Cardiac fibroblast (primary cell): ENCODE measurements at regions not wholly inside any gene's neighbourhood (a gene's known extent, or its start where the extent isn't known, plus 50 kb on each side); places are given as distances from the start of the nearest gene placed in this dataset.

Experiments
- DNase-seq, 2 donors: peaks; one replicate each; pipeline versions ENCODE4 v3.0.0 to v3.0.0-alpha.2; 2010; ENCODE audit warnings: low read depth in 2 of 2
- H3K4me3 ChIP-seq, 2 donors: replicated peaks in 1 of 2; 1 replicate in 1 of 2; 2 replicates in 1 of 2; pipeline ENCODE4 v1.5.1; 2011; ENCODE audit warnings: low read depth in 2 of 2, low read length in 2 of 2, mild to moderate bottlenecking in 2 of 2, moderate library complexity in 1 of 2
- TF ChIP-seq, protein P1 (sequence below): IDR thresholded peaks from one replicate; pipeline ENCODE4 v1.5.1; 2011; ENCODE audit warnings: low read depth, mild to moderate bottlenecking, low read length, inconsistent platforms

DNA sequence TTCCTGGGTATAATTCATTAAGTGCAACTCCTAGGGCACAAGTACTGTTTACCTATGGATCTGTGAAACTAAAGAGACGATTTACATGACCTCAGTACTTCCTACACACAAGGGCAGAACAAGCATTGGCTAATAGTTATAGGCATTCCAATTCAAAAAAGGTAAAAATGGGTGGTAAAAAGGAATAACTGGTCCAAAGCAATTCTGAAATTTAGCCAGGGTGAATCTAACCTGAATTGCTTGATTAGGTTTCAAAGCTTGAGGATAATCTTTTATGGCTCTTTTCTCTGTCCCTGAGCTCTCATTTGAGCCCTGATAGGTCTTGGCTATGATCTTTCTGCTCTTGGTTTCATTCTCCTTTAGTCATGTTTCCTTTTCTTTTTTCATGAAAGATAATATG lies 52.3 kb upstream of the CALCR start:
- H3K4me3 ChIP-seq: no peak overlapping the region
- TF ChIP-seq, protein P1, sequence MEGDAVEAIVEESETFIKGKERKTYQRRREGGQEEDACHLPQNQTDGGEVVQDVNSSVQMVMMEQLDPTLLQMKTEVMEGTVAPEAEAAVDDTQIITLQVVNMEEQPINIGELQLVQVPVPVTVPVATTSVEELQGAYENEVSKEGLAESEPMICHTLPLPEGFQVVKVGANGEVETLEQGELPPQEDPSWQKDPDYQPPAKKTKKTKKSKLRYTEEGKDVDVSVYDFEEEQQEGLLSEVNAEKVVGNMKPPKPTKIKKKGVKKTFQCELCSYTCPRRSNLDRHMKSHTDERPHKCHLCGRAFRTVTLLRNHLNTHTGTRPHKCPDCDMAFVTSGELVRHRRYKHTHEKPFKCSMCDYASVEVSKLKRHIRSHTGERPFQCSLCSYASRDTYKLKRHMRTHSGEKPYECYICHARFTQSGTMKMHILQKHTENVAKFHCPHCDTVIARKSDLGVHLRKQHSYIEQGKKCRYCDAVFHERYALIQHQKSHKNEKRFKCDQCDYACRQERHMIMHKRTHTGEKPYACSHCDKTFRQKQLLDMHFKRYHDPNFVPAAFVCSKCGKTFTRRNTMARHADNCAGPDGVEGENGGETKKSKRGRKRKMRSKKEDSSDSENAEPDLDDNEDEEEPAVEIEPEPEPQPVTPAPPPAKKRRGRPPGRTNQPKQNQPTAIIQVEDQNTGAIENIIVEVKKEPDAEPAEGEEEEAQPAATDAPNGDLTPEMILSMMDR: no peak
- DNase-seq: no peak
